Ascending aorta (tissue), 2 donors: ENCODE measurements at regions not wholly inside any gene's neighbourhood (a gene's known extent, or its start where the extent isn't known, plus 50 kb on each side); places are given as distances from the start of the nearest gene placed in this dataset.

Experiments
- DNase-seq, 2 donors: peaks; one replicate each; pipeline ENCODE4 v3.0.0-alpha.2; 2019; ENCODE audit warnings: low spot score in 2 of 2
- H3K27ac ChIP-seq, 2 donors: fragments of 200-600 bp; sonication (generic); one replicate each; pipeline ENCODE4 v1.5.1; 2016 to 2017; ENCODE audit warnings: mild to moderate bottlenecking in 1 of 2
- H3K27me3 ChIP-seq: fragments of 200-600 bp; sonication (generic); one replicate; pipeline ENCODE4 v1.5.1; 2017
- H3K36me3 ChIP-seq, 2 donors: fragments of 200-600 bp; sonication (generic); one replicate each; pipeline ENCODE4 v1.5.1; 2016
- H3K4me1 ChIP-seq, 2 donors: fragments of 200-600 bp; sonication (generic); one replicate each; pipeline ENCODE4 v1.5.1; 2016 to 2017; ENCODE audit warnings: mild to moderate bottlenecking in 1 of 2
- H3K4me3 ChIP-seq, 2 donors: fragments of 200-600 bp; sonication (generic); one replicate each; pipeline ENCODE4 v1.5.1; 2016 to 2017; ENCODE audit warnings: mild to moderate bottlenecking in 1 of 2
- H3K9me3 ChIP-seq, 2 donors: fragments of 200-600 bp; sonication (generic); one replicate each; pipeline ENCODE4 v1.5.1; 2016
- intact Hi-C: fragments of 100-400 bp; cut with DNase I; formaldehyde crosslinking; loops from one replicate; pipeline ENCODE4 v1.15.1; 2023
- TF ChIP-seq, protein P1 (sequence below), 3 experiments: fragments of 200-600 bp in 2 of 3; fragments of 450-650 bp in 1 of 3; sonication (generic) in 2 of 3; IDR thresholded peaks; one replicate each; pipeline ENCODE4 v1.5.1; 2016 to 2019; ENCODE audit warnings: antibody characterized with exemption in 3 of 3, mild to moderate bottlenecking in 1 of 3, moderate library complexity in 1 of 3

DNA sequence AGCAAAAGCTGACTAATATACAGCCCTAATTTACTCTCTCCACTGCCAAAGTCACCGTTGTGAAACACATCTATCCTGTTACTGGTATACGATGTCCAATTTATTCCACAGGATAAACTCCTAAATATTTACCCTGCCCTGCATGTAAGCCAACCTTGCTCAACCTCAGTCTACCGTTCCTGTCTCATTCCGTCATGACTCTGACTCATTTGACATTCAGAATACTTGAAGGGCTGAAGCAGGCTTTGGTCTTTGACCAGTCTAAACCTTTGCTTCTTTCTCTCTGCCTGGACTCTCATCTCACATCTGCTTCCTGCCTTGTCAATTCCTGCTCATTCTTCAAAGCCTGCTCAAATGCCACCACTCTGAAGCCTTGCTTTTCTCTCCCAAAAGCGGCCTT lies 157.5 kb downstream of the SCP2D1 start:
- intact Hi-C loops = no loop called here
- H3K9me3 ChIP-seq = no peaks in the 10 kb centered on the region
- H3K27me3 ChIP-seq = no peaks in the 10 kb centered on the region
- H3K36me3 ChIP-seq = no peaks in the 10 kb centered on the region
- TF ChIP-seq, protein P1, sequence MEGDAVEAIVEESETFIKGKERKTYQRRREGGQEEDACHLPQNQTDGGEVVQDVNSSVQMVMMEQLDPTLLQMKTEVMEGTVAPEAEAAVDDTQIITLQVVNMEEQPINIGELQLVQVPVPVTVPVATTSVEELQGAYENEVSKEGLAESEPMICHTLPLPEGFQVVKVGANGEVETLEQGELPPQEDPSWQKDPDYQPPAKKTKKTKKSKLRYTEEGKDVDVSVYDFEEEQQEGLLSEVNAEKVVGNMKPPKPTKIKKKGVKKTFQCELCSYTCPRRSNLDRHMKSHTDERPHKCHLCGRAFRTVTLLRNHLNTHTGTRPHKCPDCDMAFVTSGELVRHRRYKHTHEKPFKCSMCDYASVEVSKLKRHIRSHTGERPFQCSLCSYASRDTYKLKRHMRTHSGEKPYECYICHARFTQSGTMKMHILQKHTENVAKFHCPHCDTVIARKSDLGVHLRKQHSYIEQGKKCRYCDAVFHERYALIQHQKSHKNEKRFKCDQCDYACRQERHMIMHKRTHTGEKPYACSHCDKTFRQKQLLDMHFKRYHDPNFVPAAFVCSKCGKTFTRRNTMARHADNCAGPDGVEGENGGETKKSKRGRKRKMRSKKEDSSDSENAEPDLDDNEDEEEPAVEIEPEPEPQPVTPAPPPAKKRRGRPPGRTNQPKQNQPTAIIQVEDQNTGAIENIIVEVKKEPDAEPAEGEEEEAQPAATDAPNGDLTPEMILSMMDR (IDR thresholded peaks at IDR 0.05) = no peak
- no peak overlapping the region for H3K4me3 ChIP-seq
- no peak for DNase-seq
- no peak overlapping the region for H3K27ac ChIP-seq
- H3K4me1 ChIP-seq = no peaks in the 10 kb centered on the region

DNA sequence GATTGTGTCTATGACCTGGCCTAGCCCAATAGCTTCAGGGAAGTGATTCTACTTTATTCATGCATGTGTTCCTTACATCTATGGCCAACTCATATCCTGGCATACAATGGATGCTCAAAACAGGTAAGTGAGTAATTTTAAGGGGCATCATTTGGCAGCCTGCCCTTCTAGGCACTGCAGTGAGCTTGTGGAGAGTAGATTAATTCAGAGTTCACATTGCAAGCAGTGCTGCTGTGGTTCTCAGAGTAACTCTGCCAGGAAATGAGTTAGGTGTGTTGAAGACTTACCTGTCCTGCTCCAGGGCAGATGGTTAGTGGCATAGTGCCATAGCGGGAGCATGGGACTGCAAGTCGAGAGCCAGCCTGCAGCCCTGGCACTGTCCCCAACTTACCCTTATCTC lies 158.0 kb downstream of the SCP2D1 start:
- H3K4me3 ChIP-seq = no peak overlapping the region
- H3K4me1 ChIP-seq = no peaks in the 10 kb centered on the region
- no peaks in the 10 kb centered on the region for H3K27me3 ChIP-seq
- TF ChIP-seq, protein P1 (IDR thresholded peaks at IDR 0.05) = no peak
- intact Hi-C loops = no loop called here
- H3K36me3 ChIP-seq = no peaks in the 10 kb centered on the region
- no peaks in the 10 kb centered on the region for H3K9me3 ChIP-seq
- H3K27ac ChIP-seq = no peak overlapping the region
- DNase-seq = no peak

DNA sequence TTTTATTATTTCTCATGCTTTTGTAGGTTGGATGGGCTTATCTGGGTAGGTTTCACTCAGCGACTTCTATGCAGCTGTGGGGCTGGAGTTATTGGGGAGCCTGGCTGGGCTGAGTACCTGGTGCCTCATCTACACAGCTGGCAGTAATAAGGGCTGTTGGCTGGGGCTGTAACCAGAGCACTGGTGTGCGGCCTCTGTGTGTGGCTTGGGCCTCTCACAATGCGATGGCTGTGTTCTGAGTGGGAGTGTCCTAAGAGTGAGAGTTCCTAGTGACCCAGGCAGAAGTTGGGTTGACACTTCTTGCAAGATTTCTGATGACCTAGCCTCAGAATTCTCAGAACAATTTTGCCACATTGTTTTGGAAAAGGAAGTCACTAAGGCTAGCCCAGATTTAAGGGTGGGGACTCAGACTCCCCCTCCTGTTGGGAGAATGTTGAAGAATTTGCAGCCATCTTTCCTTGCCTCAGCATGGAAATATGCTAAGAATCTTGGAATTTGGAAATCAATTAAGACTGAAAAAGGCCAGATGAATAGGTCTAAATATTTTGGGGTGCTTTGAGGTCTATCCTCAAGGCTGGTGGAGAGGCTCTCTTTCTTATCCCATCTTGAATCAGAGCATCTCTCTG lies 158.8 kb downstream of the SCP2D1 start:
- H3K9me3 ChIP-seq = no peaks in the 10 kb centered on the region
- TF ChIP-seq, protein P1 (IDR thresholded peaks at IDR 0.05) = no peak
- no peak overlapping the region for H3K27ac ChIP-seq
- H3K36me3 ChIP-seq = no peaks in the 10 kb centered on the region
- no peak for DNase-seq
- intact Hi-C loops = no loop called here
- H3K4me1 ChIP-seq = no peaks in the 10 kb centered on the region
- H3K27me3 ChIP-seq = no peaks in the 10 kb centered on the region
- no peak overlapping the region for H3K4me3 ChIP-seq

DNA sequence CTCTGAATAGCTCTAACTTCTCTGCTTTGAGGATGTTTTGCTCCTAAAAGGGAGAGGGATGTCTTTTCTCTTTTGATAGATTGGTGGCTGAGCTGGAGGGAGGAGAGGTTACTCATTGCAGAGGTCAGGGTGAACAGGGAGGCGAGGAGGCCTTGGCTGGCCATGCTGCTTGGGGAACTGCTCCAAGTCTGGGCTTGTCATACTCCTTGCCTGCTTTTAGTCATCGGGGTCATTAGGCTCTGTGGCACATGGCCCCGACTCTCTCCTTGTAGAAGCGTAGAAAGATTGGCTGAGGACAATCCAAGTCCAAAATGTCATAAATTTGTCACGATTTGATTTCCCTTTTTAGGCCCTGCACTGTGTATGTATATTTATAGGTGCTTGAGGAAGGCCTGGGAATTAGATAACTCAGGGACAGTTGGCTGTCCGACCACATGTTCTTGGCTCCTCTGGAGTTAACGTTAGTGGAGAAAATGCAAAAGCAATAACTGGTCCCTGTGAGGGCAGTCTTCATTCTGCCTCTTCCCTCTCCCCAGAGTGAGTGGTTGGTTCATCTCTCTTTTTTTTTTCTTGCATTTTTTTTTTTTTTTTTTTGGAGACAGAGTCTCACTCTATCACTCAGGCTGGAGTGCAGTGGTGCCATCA lies 160.1 kb downstream of the SCP2D1 start:
- DNase-seq = peak in 1 of 2 donors; percentile 75
- TF ChIP-seq, protein P1 (IDR thresholded peaks at IDR 0.05) = no peak
- Histone ChIP-seq H3K36me3 (no peaks in the 10 kb centered on the region), H3K9me3 (no peaks in the 10 kb centered on the region), H3K4me1 (no peaks in the 10 kb centered on the region), H3K4me3 (no peak overlapping the region), H3K27me3 (no peaks in the 10 kb centered on the region), H3K27ac (no peak overlapping the region)
- intact Hi-C loops = no loop called here

DNA sequence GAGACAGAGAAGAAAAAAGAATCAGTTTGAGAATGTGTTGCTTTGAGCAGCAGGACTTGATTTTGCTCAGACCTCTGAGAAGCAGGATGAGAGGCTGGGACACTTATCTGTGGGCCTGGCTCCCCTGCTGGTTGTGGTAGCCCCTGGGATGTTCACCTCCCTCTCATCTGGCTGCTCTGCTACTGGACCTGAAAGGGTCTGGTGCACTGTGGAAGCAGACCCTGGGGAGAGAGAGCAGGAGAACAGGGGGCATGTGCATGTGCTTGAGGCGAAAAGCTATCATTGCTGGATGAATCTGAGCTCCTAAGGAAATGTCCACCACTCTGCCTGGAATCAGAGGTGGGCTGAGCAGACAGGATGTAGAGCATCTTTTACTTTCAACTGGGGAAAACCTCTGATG lies 161.1 kb downstream of the SCP2D1 start:
- TF ChIP-seq, protein P1 (IDR thresholded peaks at IDR 0.05) = no peak
- H3K27ac ChIP-seq = no peak overlapping the region
- H3K27me3 ChIP-seq = no peaks in the 10 kb centered on the region

More for the DNA sequence above, 161.1 kb downstream of the SCP2D1 start:
- Histone ChIP-seq H3K4me1 (no peaks in the 10 kb centered on the region), H3K4me3 (no peak overlapping the region), H3K9me3 (no peaks in the 10 kb centered on the region), H3K36me3 (no peaks in the 10 kb centered on the region)
- intact Hi-C loops = no loop called here
- DNase-seq = no peak
